ENCODE measurements at regions not wholly inside any gene's neighbourhood (a gene's known extent, or its start where the extent isn't known, plus 50 kb on each side); places are given as distances from the start of the nearest gene placed in this dataset.

DNA sequence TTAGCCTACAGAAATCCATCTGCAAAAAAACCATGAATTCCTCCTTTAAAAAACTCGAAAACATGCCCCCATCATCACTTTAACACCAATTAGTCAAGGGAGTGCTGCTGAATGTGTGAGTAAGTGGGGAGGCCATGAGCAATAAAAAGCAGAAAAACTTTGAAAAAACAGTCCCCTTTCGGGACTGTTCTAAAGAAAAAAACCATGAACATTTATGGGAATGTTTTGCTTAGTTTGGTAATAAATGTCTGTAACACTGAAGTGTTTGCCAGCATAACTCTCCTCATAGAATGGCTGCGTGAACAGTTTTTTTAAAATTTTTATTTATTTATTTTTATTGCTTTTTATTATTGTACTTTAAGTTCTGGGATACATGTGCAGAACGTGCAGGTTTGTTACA is 99.4 kb upstream of the TARS1 start:
- POLR2A ChIA-PET (ENCODE audit: partially characterized antibody), result no interaction called here
- Histone ChIP-seq H3K9me3 (ENCODE audit: control insufficient read depth in 1 of 2, low read length in 2 of 2) (no peaks in the 10 kb centered on the region), H3K4me1 (ENCODE audit: insufficient read depth, low read length) (no peaks in the 10 kb centered on the region), H3K36me3 (ENCODE audit: insufficient read depth, low read length) (no peaks in the 10 kb centered on the region), H3K27ac (ENCODE audit: low read depth, low read length) (no peak overlapping the region), H3K27me3 (ENCODE audit: insufficient read depth, low read length) (no peaks in the 10 kb centered on the region), H3K4me3 (ENCODE audit: low read length in 2 of 2) (no peak overlapping the region)
- DNase-seq, result no peak
- intact Hi-C loops (cut with micrococcal nuclease), result no loop called here
- peaks cover 0 to 14% (median 2%) of the 10 kb centered on the region in 8 donors for H3K9me3 Mint-ChIP-seq
- H3K27me3 Mint-ChIP-seq, result no peaks in the 10 kb centered on the region
- H3K4me1 Mint-ChIP-seq, result no peaks in the 10 kb centered on the region
- CTCF ChIA-PET (ENCODE audit: partially characterized antibody), result no interaction called here
- no peak overlapping the region for H3K4me3 Mint-ChIP-seq
- no peaks in the 10 kb centered on the region for H3K36me3 Mint-ChIP-seq
- no peak overlapping the region for H3K27ac Mint-ChIP-seq

DNA sequence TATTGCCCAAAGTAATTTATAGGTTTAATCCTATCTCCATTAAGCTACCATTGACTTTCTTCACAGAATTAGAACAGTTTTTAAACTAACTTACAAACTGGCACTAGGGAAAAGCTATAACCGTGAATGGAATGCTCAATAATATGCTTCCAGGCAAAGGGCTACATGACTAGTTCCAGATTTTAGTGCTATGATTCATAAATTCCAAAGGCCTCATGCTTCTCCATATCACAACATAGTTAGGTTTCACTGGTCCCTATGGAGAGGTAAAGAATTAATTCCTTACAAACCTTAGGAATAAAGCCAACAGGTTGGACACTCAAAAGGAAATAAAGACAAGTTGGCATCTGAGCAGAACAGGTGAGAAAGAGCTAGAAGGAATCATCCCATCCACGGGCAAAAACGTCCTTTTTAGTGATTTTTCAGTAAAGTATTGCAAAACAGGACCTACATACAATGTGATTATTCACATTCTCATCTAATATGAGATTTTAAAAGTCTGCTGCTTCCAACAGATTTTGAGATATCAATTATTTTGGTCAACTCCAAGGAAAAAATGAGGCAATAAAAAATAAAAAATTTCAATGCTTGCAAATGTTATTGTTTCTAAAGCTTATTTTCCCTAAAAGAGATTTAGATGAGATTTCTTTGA is 97.0 kb upstream of the TARS1 start:
- no peak for DNase-seq
- Histone ChIP-seq H3K4me3 (ENCODE audit: low read length in 2 of 2) (no peak overlapping the region), H3K9me3 (ENCODE audit: control insufficient read depth in 1 of 2, low read length in 2 of 2) (no peaks in the 10 kb centered on the region), H3K4me1 (ENCODE audit: insufficient read depth, low read length) (no peaks in the 10 kb centered on the region), H3K27me3 (ENCODE audit: insufficient read depth, low read length) (no peaks in the 10 kb centered on the region), H3K27ac (ENCODE audit: low read depth, low read length) (no peak overlapping the region), H3K36me3 (ENCODE audit: insufficient read depth, low read length) (no peaks in the 10 kb centered on the region)
- H3K27ac Mint-ChIP-seq, result no peak overlapping the region
- CTCF ChIA-PET (ENCODE audit: partially characterized antibody), result no interaction called here
- peaks cover 0 to 15% (median 2%) of the 10 kb centered on the region in 8 donors for H3K9me3 Mint-ChIP-seq
- intact Hi-C loops (cut with micrococcal nuclease), result no loop called here
- H3K36me3 Mint-ChIP-seq, result no peaks in the 10 kb centered on the region
- H3K27me3 Mint-ChIP-seq, result no peaks in the 10 kb centered on the region
- H3K4me1 Mint-ChIP-seq, result no peaks in the 10 kb centered on the region
- POLR2A ChIA-PET (ENCODE audit: partially characterized antibody), result no interaction called here
- H3K4me3 Mint-ChIP-seq, result no peak overlapping the region

GRCh38 chr5:33346534-33346933 is 94.2 kb upstream of the TARS1 start:
- no peak overlapping the region for H3K4me3 ChIP-seq (ENCODE audit: low read length in 2 of 2)
- ChIA-PET CTCF (ENCODE audit: partially characterized antibody) (no interaction called here), POLR2A (ENCODE audit: partially characterized antibody) (no interaction called here)
- H3K27me3 ChIP-seq (ENCODE audit: insufficient read depth, low read length), result no peaks in the 10 kb centered on the region
- no peaks in the 10 kb centered on the region for H3K27me3 Mint-ChIP-seq
- peaks cover 0 to 24% (median 3%) of the 10 kb centered on the region in 8 donors for H3K9me3 Mint-ChIP-seq
- intact Hi-C loops (cut with micrococcal nuclease), result no loop called here
- H3K4me1 ChIP-seq (ENCODE audit: insufficient read depth, low read length), result no peaks in the 10 kb centered on the region
- H3K4me3 Mint-ChIP-seq, result no peak overlapping the region
- H3K9me3 ChIP-seq (ENCODE audit: control insufficient read depth in 1 of 2, low read length in 2 of 2), result no peaks in the 10 kb centered on the region
- H3K27ac ChIP-seq (ENCODE audit: low read depth, low read length), result no peak overlapping the region
- DNase-seq, result no peak
- no peaks in the 10 kb centered on the region for H3K4me1 Mint-ChIP-seq
- no peaks in the 10 kb centered on the region for H3K36me3 ChIP-seq (ENCODE audit: insufficient read depth, low read length)
- no peaks in the 10 kb centered on the region for H3K36me3 Mint-ChIP-seq
- H3K27ac Mint-ChIP-seq, result no peak overlapping the region

DNA sequence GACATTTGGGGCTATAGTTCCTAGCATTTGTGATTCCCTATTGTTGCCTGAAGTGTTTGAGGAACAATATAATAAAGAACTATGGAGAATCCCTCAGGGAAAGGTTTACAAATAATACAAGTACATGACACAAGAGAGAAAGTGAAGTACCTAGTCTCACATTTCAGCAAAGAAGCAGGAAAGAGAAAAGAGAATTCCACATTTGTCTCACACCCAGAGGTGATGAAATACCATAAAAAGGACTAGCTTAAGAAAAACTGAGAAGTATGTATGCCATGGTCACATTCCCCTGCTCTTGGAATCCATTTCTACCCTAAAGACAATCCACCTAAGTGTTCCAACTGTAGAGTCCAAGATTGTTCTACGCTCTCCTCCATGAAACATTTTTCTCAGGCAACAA is 79.0 kb upstream of the TARS1 start:
- Histone ChIP-seq H3K9me3 (ENCODE audit: control insufficient read depth in 1 of 2, low read length in 2 of 2) (no peaks in the 10 kb centered on the region), H3K4me1 (ENCODE audit: insufficient read depth, low read length) (no peaks in the 10 kb centered on the region), H3K27me3 (ENCODE audit: insufficient read depth, low read length) (no peaks in the 10 kb centered on the region), H3K36me3 (ENCODE audit: insufficient read depth, low read length) (no peaks in the 10 kb centered on the region), H3K4me3 (ENCODE audit: low read length in 2 of 2) (no peak overlapping the region), H3K27ac (ENCODE audit: low read depth, low read length) (no peak overlapping the region)
- POLR2A ChIA-PET (ENCODE audit: partially characterized antibody), result no interaction called here
- peaks cover 0 to 2% (median under 1%) of the 10 kb centered on the region in 8 donors for H3K9me3 Mint-ChIP-seq
- H3K27ac Mint-ChIP-seq, result no peak overlapping the region
- intact Hi-C loops (cut with micrococcal nuclease), result no loop called here
- H3K27me3 Mint-ChIP-seq, result peaks cover 0 to 2% of the 10 kb centered on the region in 2 donors
- CTCF ChIA-PET (ENCODE audit: partially characterized antibody), result no interaction called here
- no peaks in the 10 kb centered on the region for H3K36me3 Mint-ChIP-seq
- H3K4me3 Mint-ChIP-seq, result no peak overlapping the region
- no peak for DNase-seq
- no peaks in the 10 kb centered on the region for H3K4me1 Mint-ChIP-seq

GRCh38 chr5:33362915-33363314 is 77.8 kb upstream of the TARS1 start:
- peaks cover 0 to 2% of the 10 kb centered on the region in 2 donors for H3K27me3 Mint-ChIP-seq
- CTCF ChIA-PET (ENCODE audit: partially characterized antibody), result no interaction called here
- H3K27me3 ChIP-seq (ENCODE audit: insufficient read depth, low read length), result no peaks in the 10 kb centered on the region

DNA sequence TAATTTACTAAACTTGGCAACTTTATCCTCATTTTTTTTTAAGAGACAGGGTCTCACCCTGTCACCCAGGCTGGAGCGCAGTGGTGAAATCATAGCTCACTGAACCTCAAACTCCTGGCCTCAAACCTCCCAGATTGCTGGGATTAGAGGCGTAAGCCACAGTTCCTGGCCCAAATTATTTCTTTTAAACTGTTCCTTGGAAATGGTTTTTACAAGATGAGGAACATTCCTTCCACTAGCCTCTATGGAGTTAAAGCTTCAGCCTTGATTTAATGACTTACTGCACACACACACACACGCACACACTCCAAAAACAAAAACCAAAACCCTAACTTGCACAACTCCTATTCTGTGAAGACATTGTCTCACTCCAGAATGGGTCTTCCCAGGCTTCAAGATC is 77.2 kb upstream of the TARS1 start:
- intact Hi-C loops (cut with micrococcal nuclease), result no loop called here
- no peaks in the 10 kb centered on the region for H3K36me3 ChIP-seq (ENCODE audit: insufficient read depth, low read length)
- Mint-ChIP-seq H3K27ac (no peak overlapping the region), H3K4me1 (no peaks in the 10 kb centered on the region), H3K36me3 (no peaks in the 10 kb centered on the region), H3K9me3 (peaks cover 0 to 6% (median 0%) of the 10 kb centered on the region in 8 donors), H3K4me3 (no peak overlapping the region), H3K27me3 (peaks cover 0 to 2% of the 10 kb centered on the region in 2 donors)
- no peak overlapping the region for H3K4me3 ChIP-seq (ENCODE audit: low read length in 2 of 2)
- no peaks in the 10 kb centered on the region for H3K4me1 ChIP-seq (ENCODE audit: insufficient read depth, low read length)
- no peaks in the 10 kb centered on the region for H3K27me3 ChIP-seq (ENCODE audit: insufficient read depth, low read length)
- no peak overlapping the region for H3K27ac ChIP-seq (ENCODE audit: low read depth, low read length)
- H3K9me3 ChIP-seq (ENCODE audit: control insufficient read depth in 1 of 2, low read length in 2 of 2), result no peaks in the 10 kb centered on the region
- ChIA-PET POLR2A (ENCODE audit: partially characterized antibody) (no interaction called here), CTCF (ENCODE audit: partially characterized antibody) (no interaction called here)
- no peak for DNase-seq

More at GRCh38 chr5:33362915-33363314, 77.8 kb upstream of the TARS1 start:
- no peaks in the 10 kb centered on the region for H3K4me1 Mint-ChIP-seq
- H3K27ac Mint-ChIP-seq, result no peak overlapping the region
- no peaks in the 10 kb centered on the region for H3K36me3 Mint-ChIP-seq
- no peak for DNase-seq
- H3K27ac ChIP-seq (ENCODE audit: low read depth, low read length), result no peak overlapping the region
- H3K4me3 ChIP-seq (ENCODE audit: low read length in 2 of 2), result no peak overlapping the region
- no peaks in the 10 kb centered on the region for H3K4me1 ChIP-seq (ENCODE audit: insufficient read depth, low read length)
- H3K36me3 ChIP-seq (ENCODE audit: insufficient read depth, low read length), result no peaks in the 10 kb centered on the region
- no peaks in the 10 kb centered on the region for H3K9me3 ChIP-seq (ENCODE audit: control insufficient read depth in 1 of 2, low read length in 2 of 2)
- peaks cover 0 to 6% (median 0%) of the 10 kb centered on the region in 8 donors for H3K9me3 Mint-ChIP-seq
- POLR2A ChIA-PET (ENCODE audit: partially characterized antibody), result no interaction called here
- H3K4me3 Mint-ChIP-seq, result no peak overlapping the region
- intact Hi-C loops (cut with micrococcal nuclease), result no loop called here

DNA sequence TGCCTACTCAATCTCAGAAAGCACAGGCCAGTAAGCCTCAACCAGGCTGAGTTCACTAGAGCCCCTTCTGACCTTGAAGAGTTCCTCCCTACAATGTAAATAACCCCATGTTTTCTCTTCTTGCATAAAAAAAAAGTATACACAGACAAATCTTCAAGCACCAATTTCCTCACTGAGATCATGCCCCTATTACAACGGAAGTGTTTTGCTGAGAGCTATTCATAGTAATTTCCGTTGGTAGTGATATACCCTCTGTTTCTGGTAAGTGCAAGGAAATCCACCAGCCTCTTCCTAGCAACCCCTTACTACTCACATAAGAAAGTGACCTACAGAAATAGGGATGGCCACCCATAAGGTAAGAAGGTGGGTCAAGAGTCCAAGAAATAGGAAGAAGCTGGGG is 76.4 kb upstream of the TARS1 start:
- ChIA-PET CTCF (ENCODE audit: partially characterized antibody) (no interaction called here), POLR2A (ENCODE audit: partially characterized antibody) (no interaction called here)
- H3K9me3 Mint-ChIP-seq, result peaks cover 0 to 6% (median 0%) of the 10 kb centered on the region in 8 donors
- H3K4me3 Mint-ChIP-seq, result no peak overlapping the region
- H3K36me3 Mint-ChIP-seq, result no peaks in the 10 kb centered on the region
- DNase-seq, result no peak
- no peaks in the 10 kb centered on the region for H3K4me1 Mint-ChIP-seq
- peaks cover 0 to 2% of the 10 kb centered on the region in 2 donors for H3K27me3 Mint-ChIP-seq
- H3K9me3 ChIP-seq (ENCODE audit: control insufficient read depth in 1 of 2, low read length in 2 of 2), result no peaks in the 10 kb centered on the region
- H3K27me3 ChIP-seq (ENCODE audit: insufficient read depth, low read length), result no peaks in the 10 kb centered on the region
- no peaks in the 10 kb centered on the region for H3K36me3 ChIP-seq (ENCODE audit: insufficient read depth, low read length)
- intact Hi-C loops (cut with micrococcal nuclease), result no loop called here
- no peaks in the 10 kb centered on the region for H3K4me1 ChIP-seq (ENCODE audit: insufficient read depth, low read length)
- H3K27ac ChIP-seq (ENCODE audit: low read depth, low read length), result no peak overlapping the region
- H3K4me3 ChIP-seq (ENCODE audit: low read length in 2 of 2), result no peak overlapping the region
- no peak overlapping the region for H3K27ac Mint-ChIP-seq

- intact Hi-C loops (cut with micrococcal nuclease), result no loop called here
- no peak for DNase-seq
- Mint-ChIP-seq H3K27ac (no peak overlapping the region), H3K4me1 (no peaks in the 10 kb centered on the region), H3K9me3 (peaks cover 0 to 3% (median 0%) of the 10 kb centered on the region in 8 donors), H3K36me3 (no peaks in the 10 kb centered on the region), H3K4me3 (no peak overlapping the region), H3K27me3 (peaks cover 0 to 4% of the 10 kb centered on the region in 2 donors)
- POLR2A ChIA-PET (ENCODE audit: partially characterized antibody), result no interaction called here
- H3K4me1 ChIP-seq (ENCODE audit: insufficient read depth, low read length), result no peaks in the 10 kb centered on the region
- no peaks in the 10 kb centered on the region for H3K9me3 ChIP-seq (ENCODE audit: control insufficient read depth in 1 of 2, low read length in 2 of 2)
- CTCF ChIA-PET (ENCODE audit: partially characterized antibody), result no interaction called here
- no peaks in the 10 kb centered on the region for H3K27me3 ChIP-seq (ENCODE audit: insufficient read depth, low read length)
- no peak overlapping the region for H3K4me3 ChIP-seq (ENCODE audit: low read length in 2 of 2)
- H3K27ac ChIP-seq (ENCODE audit: low read depth, low read length), result no peak overlapping the region
- no peaks in the 10 kb centered on the region for H3K36me3 ChIP-seq (ENCODE audit: insufficient read depth, low read length)
Observed at GRCh38 chr5:33367416-33367815, 73.3 kb upstream of the TARS1 start.
